ENCODE measurements at regions not wholly inside any gene's neighbourhood (a gene's known extent, or its start where the extent isn't known, plus 50 kb on each side); places are given as distances from the start of the nearest gene placed in this dataset.

- TF ChIP-seq GATA3 (IDR thresholded peaks at IDR 0.05; ENCODE audit: low read depth, low read length), result no peak
- TF ChIP-seq GATA2 (IDR thresholded peaks at IDR 0.05; ENCODE audit: low read depth, low read length), result no peak
Measured at GRCh38 chr9:113738496-113738892, 137.6 kb upstream of the ZNF618 start.

- no peak for TF ChIP-seq GATA3 (IDR thresholded peaks at IDR 0.05; ENCODE audit: low read depth, low read length)
- TF ChIP-seq GATA2 (IDR thresholded peaks at IDR 0.05; ENCODE audit: low read depth, low read length), result no peak
Measured at GRCh38 chr9:113738893-113739604, 137.1 kb upstream of the ZNF618 start.

GRCh38 chr9:113741886-113742854 is 133.9 kb upstream of the ZNF618 start:
- no peak for TF ChIP-seq GATA3 (IDR thresholded peaks at IDR 0.05; ENCODE audit: low read depth, low read length)
- TF ChIP-seq GATA2 (IDR thresholded peaks at IDR 0.05; ENCODE audit: low read depth, low read length), result no peak

GRCh38 chr9:113742878-113743277 is 133.2 kb upstream of the ZNF618 start:
- 0 out of 2 replicates have a peak, but pooled peaks have one; percentile 16 for TF ChIP-seq GATA2 (IDR thresholded peaks at IDR 0.05; ENCODE audit: low read depth, low read length)
- TF ChIP-seq GATA3 (IDR thresholded peaks at IDR 0.05; ENCODE audit: low read depth, low read length), result no peak

GRCh38 chr9:113746486-113746885 is 129.6 kb upstream of the ZNF618 start:
- TF ChIP-seq GATA2 (IDR thresholded peaks at IDR 0.05; ENCODE audit: low read depth, low read length) (no peak), GATA3 (IDR thresholded peaks at IDR 0.05; ENCODE audit: low read depth, low read length) (no peak)

- TF ChIP-seq GATA2 (IDR thresholded peaks at IDR 0.05; ENCODE audit: low read depth, low read length), result no peak
- no peak for TF ChIP-seq GATA3 (IDR thresholded peaks at IDR 0.05; ENCODE audit: low read depth, low read length)
Measured at GRCh38 chr9:113748135-113748534, 128.0 kb upstream of the ZNF618 start.

- no peak for TF ChIP-seq GATA3 (IDR thresholded peaks at IDR 0.05; ENCODE audit: low read depth, low read length)
Measured at GRCh38 chr9:113753398-113754119, 122.5 kb upstream of the ZNF618 start.

GRCh38 chr9:113754739-113755138 is 121.4 kb upstream of the ZNF618 start:
- no peak for TF ChIP-seq GATA2 (IDR thresholded peaks at IDR 0.05; ENCODE audit: low read depth, low read length)
- TF ChIP-seq GATA3 (IDR thresholded peaks at IDR 0.05; ENCODE audit: low read depth, low read length), result no peak

- TF ChIP-seq GATA2 (IDR thresholded peaks at IDR 0.05; ENCODE audit: low read depth, low read length), result no peak
Measured at GRCh38 chr9:113755433-113755832, 120.7 kb upstream of the ZNF618 start.

GRCh38 chr9:113756476-113757192 is 119.5 kb upstream of the ZNF618 start:
- TF ChIP-seq GATA2 (IDR thresholded peaks at IDR 0.05; ENCODE audit: low read depth, low read length), result no peak
- TF ChIP-seq GATA3 (IDR thresholded peaks at IDR 0.05; ENCODE audit: low read depth, low read length), result no peak

- TF ChIP-seq GATA2 (IDR thresholded peaks at IDR 0.05; ENCODE audit: low read depth, low read length) (no peak), GATA3 (IDR thresholded peaks at IDR 0.05; ENCODE audit: low read depth, low read length) (no peak)
Measured at GRCh38 chr9:113763429-113763828, 112.7 kb upstream of the ZNF618 start.

- TF ChIP-seq GATA3 (IDR thresholded peaks at IDR 0.05; ENCODE audit: low read depth, low read length), result no peak
- TF ChIP-seq GATA2 (IDR thresholded peaks at IDR 0.05; ENCODE audit: low read depth, low read length), result no peak
Measured at GRCh38 chr9:113764572-113764971, 111.5 kb upstream of the ZNF618 start.

- TF ChIP-seq GATA3 (IDR thresholded peaks at IDR 0.05; ENCODE audit: low read depth, low read length) (no peak), GATA2 (IDR thresholded peaks at IDR 0.05; ENCODE audit: low read depth, low read length) (no peak)
Measured at GRCh38 chr9:113769412-113769811, 106.7 kb upstream of the ZNF618 start.

- TF ChIP-seq GATA2 (IDR thresholded peaks at IDR 0.05; ENCODE audit: low read depth, low read length), result no peak
- TF ChIP-seq GATA3 (IDR thresholded peaks at IDR 0.05; ENCODE audit: low read depth, low read length), result no peak
Measured at GRCh38 chr9:113770396-113770795, 105.7 kb upstream of the ZNF618 start.

Measured in SH-SY5Y (cell line).